HCT116 (cell line): ENCODE measurements at regions not wholly inside any gene's neighbourhood (a gene's known extent, or its start where the extent isn't known, plus 50 kb on each side); places are given as distances from the start of the nearest gene placed in this dataset.

ENCODE experiments used
- ATAC-seq: fragments of 200-7000 bp; cut with Tn5 transposase; 2 replicates; pipeline ENCODE4 v1.9.1; 2020; ENCODE audit warnings: mild to moderate bottlenecking, moderate library complexity
- BruUV-seq: library from RNA; stranded (reverse); fragments of 400-500 nt; replicated peaks from 2 replicates; lab custom pipeline; 2021; lab: Mats Ljungman, UMichigan
- CTCF ChIA-PET: fragments of 300-600 bp; sonication (Branson Sonifier 250); formaldehyde crosslinking; loops from one replicate; lab custom pipeline; 2021; ENCODE audit warnings: antibody characterized with exemption; lab: Charles Lee
- POLR2A ChIA-PET: fragments of 300-600, 350-600 bp; sonication (Branson Sonifier 250); formaldehyde crosslinking; loops from one replicate; lab custom pipeline; 2021; ENCODE audit warnings: antibody characterized with exemption; lab: Charles Lee
- RAD21 ChIA-PET, 2 experiments: fragments of 300-600 bp; sonication (Branson Sonifier 250); formaldehyde crosslinking; loops; one replicate each; lab custom pipeline; 2023; ENCODE audit warnings: low total read pairs in 2 of 2; ENCODE audit not compliant: uncharacterized antibody in 2 of 2, unreplicated experiment in 2 of 2, low non-redundant PET in 1 of 2; lab: Charles Lee
- DNase-seq: peaks from one replicate; pipeline ENCODE4 v3.0.0-alpha.2; 2010; ENCODE audit warnings: low read depth, low spot score
- H2AFZ ChIP-seq: fragments of 200-600 bp; shearing (Covaris generic), sonication (generic); 2 replicates; pipeline ENCODE4 v1.6.1; 2017; ENCODE audit warnings: low read depth, mixed run types, mixed read lengths, antibody characterized with exemption, low read length; ENCODE audit not compliant: poor library complexity, severe bottlenecking
- H3K27ac ChIP-seq: 2 replicates; pipeline ENCODE4 v1.5.1; 2012; ENCODE audit warnings: low read depth, low read length
- H3K27me3 ChIP-seq: fragments of 200-600 bp; sonication (generic); 2 replicates; pipeline ENCODE4 v1.6.1; 2016; ENCODE audit warnings: mixed run types, low read length, mixed read lengths; ENCODE audit not compliant: insufficient read depth
- H3K36me3 ChIP-seq, 2 experiments: fragments of 200-500 bp in 1 of 2; fragments of 200-600 bp in 1 of 2; sonication (Bioruptor generic) in 1 of 2; sonication (generic) in 1 of 2; 2 replicates each; pipeline versions ENCODE4 v1.5.1 to v1.6.1; 2014 to 2016; ENCODE audit warnings: low read length in 2 of 2, inconsistent platforms in 1 of 2, mixed read lengths in 1 of 2, mixed run types in 1 of 2; ENCODE audit not compliant: insufficient read depth in 2 of 2, control insufficient read depth in 1 of 2
- H3K4me1 ChIP-seq, 2 experiments: fragments of 200-600 bp in 1 of 2; sonication (generic) in 1 of 2; 2 replicates each; pipeline versions ENCODE4 v1.5.1 to v1.6.1; 2012 to 2017; ENCODE audit warnings: low read length in 2 of 2, inconsistent platforms in 1 of 2, mild to moderate bottlenecking in 1 of 2, mixed read lengths in 1 of 2, mixed run types in 1 of 2, moderate library complexity in 1 of 2; ENCODE audit not compliant: insufficient read depth in 2 of 2, control insufficient read depth in 1 of 2
- H3K4me2 ChIP-seq: fragments of 200-600 bp; sonication (generic); 2 replicates; pipeline ENCODE4 v1.6.1; 2017; ENCODE audit warnings: mixed run types, low read length, mixed read lengths
- H3K4me3 ChIP-seq, 2 experiments: fragments of 200-600 bp in 1 of 2; sonication (generic) in 1 of 2; replicated peaks in 1 of 2; 2 replicates each; pipeline ENCODE4 v1.5.1; 2011 to 2016; ENCODE audit warnings: low read length in 2 of 2, control low read depth in 1 of 2, low read depth in 1 of 2, mild to moderate bottlenecking in 1 of 2, mixed read lengths in 1 of 2, mixed run types in 1 of 2
- H3K79me2 ChIP-seq: fragments of 200-600 bp; sonication (generic); 2 replicates; pipeline ENCODE4 v1.6.1; 2017; ENCODE audit warnings: mild to moderate bottlenecking, mixed run types, low read length, moderate library complexity, mixed read lengths; ENCODE audit not compliant: insufficient read depth
- H3K9ac ChIP-seq: fragments of 200-600 bp; sonication (generic); 2 replicates; pipeline ENCODE4 v1.6.1; 2016; ENCODE audit warnings: low read length, mixed read lengths
- H3K9me2 ChIP-seq: fragments of 200-600 bp; sonication (generic), shearing (Covaris generic); 2 replicates; pipeline ENCODE4 v1.6.1; 2017; ENCODE audit warnings: mixed run types, mild to moderate bottlenecking, moderate library complexity; ENCODE audit not compliant: insufficient read depth
- H3K9me3 ChIP-seq, 2 experiments: fragments of 200-500 bp in 1 of 2; fragments of 200-600 bp in 1 of 2; sonication (Bioruptor generic) in 1 of 2; sonication (generic) in 1 of 2; 2 replicates each; pipeline ENCODE4 v1.6.1; 2014 to 2017; ENCODE audit warnings: low read length in 2 of 2, mixed read lengths in 2 of 2, inconsistent platforms in 1 of 2, low read depth in 1 of 2, mild to moderate bottlenecking in 1 of 2, mixed run types in 1 of 2, moderate library complexity in 1 of 2; ENCODE audit not compliant: control insufficient read depth in 1 of 2, insufficient read depth in 1 of 2
- H4K20me1 ChIP-seq: fragments of 200-600 bp; sonication (generic), shearing (Covaris generic); 2 replicates; pipeline ENCODE4 v1.6.1; 2017; ENCODE audit warnings: mixed run types, mild to moderate bottlenecking, moderate library complexity; ENCODE audit not compliant: insufficient read depth
- EZH2phosphoT487 ChIP-seq: fragments of 200-600 bp; IDR thresholded peaks from 2 replicates; pipeline ENCODE4 v1.6.1; 2018; ENCODE audit warnings: antibody characterized with exemption, borderline replicate concordance
- SIN3A ChIP-seq: IDR thresholded peaks from 2 replicates; pipeline ENCODE4 v1.6.1; 2012; ENCODE audit warnings: low read depth
- SP1 ChIP-seq: IDR thresholded peaks from 2 replicates; pipeline ENCODE4 v1.6.1; 2012; ENCODE audit warnings: low read depth
- TCF7L2 ChIP-seq: IDR thresholded peaks from 2 replicates; pipeline ENCODE4 v1.7.0; 2011; ENCODE audit warnings: borderline replicate concordance, inconsistent platforms; ENCODE audit not compliant: insufficient read depth, insufficient read length; ENCODE audit errors: extremely low read depth
- YY1 ChIP-seq: IDR thresholded peaks from 2 replicates; pipeline ENCODE4 v1.6.1; 2011; ENCODE audit warnings: low read length, low read depth, moderate library complexity, mild to moderate bottlenecking; ENCODE audit not compliant: insufficient replicate concordance; ENCODE audit errors: extremely low read depth
- ZFX ChIP-seq: fragments of 450-650 bp; IDR thresholded peaks from 2 replicates; pipeline ENCODE4 v1.6.1; 2017
- ZNF274 ChIP-seq: fragments of 200-500 bp; sonication (Bioruptor generic); IDR thresholded peaks from 2 replicates; pipeline ENCODE4 v1.6.1; 2014; ENCODE audit warnings: mild to moderate bottlenecking, low read depth, low read length, inconsistent platforms
- intact Hi-C: fragments of 100-400 bp; cut with micrococcal nuclease; formaldehyde crosslinking; loops from 2 replicates; pipeline ENCODE4 v1.10.0; 2022
- TF ChIP-seq, protein P1 (sequence below): IDR thresholded peaks from 2 replicates; pipeline ENCODE4 v1.6.1; 2012; ENCODE audit warnings: low read depth

DNA sequence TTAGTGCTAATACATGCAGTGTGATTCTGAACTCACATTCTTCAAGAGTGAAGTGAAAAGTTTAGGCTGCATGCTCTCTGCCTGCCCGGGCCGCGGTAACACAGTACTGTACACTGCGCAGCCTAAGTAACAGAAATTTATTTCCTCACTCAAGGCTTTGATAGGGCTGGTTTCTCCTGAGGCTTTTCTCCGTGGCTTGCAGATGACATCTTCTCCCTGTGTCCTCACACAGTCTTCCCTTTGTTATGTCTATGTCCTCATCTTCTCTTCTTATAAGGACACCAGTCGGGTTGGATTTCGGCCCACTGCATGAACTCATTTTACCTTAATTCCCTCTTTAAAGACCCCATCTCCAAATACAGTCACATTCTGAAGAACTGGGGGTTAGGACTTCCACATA is 51.1 kb upstream of the TMEM170B start:
- Histone ChIP-seq H4K20me1 (no peaks in the 10 kb centered on the region), H3K9me3 (no peaks in the 10 kb centered on the region), H3K36me3 (no peaks in the 10 kb centered on the region), H2AFZ (no peak overlapping the region), H3K27me3 (no peaks in the 10 kb centered on the region), H3K4me2 (no peak overlapping the region), H3K79me2 (no peaks in the 10 kb centered on the region), H3K9ac (no peak overlapping the region), H3K9me2 (no peaks in the 10 kb centered on the region), H3K4me3 (no peak overlapping the region), H3K27ac (no peak overlapping the region), H3K4me1 (no peaks in the 10 kb centered on the region)
- no peak for DNase-seq
- RAD21 ChIA-PET: no interaction called here
- TF ChIP-seq, protein P1, sequence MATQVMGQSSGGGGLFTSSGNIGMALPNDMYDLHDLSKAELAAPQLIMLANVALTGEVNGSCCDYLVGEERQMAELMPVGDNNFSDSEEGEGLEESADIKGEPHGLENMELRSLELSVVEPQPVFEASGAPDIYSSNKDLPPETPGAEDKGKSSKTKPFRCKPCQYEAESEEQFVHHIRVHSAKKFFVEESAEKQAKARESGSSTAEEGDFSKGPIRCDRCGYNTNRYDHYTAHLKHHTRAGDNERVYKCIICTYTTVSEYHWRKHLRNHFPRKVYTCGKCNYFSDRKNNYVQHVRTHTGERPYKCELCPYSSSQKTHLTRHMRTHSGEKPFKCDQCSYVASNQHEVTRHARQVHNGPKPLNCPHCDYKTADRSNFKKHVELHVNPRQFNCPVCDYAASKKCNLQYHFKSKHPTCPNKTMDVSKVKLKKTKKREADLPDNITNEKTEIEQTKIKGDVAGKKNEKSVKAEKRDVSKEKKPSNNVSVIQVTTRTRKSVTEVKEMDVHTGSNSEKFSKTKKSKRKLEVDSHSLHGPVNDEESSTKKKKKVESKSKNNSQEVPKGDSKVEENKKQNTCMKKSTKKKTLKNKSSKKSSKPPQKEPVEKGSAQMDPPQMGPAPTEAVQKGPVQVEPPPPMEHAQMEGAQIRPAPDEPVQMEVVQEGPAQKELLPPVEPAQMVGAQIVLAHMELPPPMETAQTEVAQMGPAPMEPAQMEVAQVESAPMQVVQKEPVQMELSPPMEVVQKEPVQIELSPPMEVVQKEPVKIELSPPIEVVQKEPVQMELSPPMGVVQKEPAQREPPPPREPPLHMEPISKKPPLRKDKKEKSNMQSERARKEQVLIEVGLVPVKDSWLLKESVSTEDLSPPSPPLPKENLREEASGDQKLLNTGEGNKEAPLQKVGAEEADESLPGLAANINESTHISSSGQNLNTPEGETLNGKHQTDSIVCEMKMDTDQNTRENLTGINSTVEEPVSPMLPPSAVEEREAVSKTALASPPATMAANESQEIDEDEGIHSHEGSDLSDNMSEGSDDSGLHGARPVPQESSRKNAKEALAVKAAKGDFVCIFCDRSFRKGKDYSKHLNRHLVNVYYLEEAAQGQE: no peak
- TF ChIP-seq YY1 (no peak), SP1 (no peak), EZH2phosphoT487 (no peak), SIN3A (no peak), ZNF274 (no peak), ZFX (no peak), TCF7L2 (no peak)
- POLR2A ChIA-PET: no interaction called here
- intact Hi-C loops: no loop called here
- ATAC-seq: no peak
- no TSS peak for BruUV-seq
- CTCF ChIA-PET: no interaction called here
